NOMO-1 (cell line): ENCODE measurements at regions not wholly inside any gene's neighbourhood (a gene's known extent, or its start where the extent isn't known, plus 50 kb on each side); places are given as distances from the start of the nearest gene placed in this dataset.
"Not testable (repeated sequence)": the region's sequence is repeated elsewhere in the genome, so short reads cannot be mapped to it uniquely, and the experiment has no call there.

ENCODE experiments used
- DNase-seq, 2 experiments: peaks; one replicate each; lab custom pipeline; 2025; ENCODE audit not compliant: unreplicated experiment in 2 of 2; lab: John Stamatoyannopoulos, UW

GRCh38 chr1:181951213-181951612, 110.3 kb downstream of the ZNF648 start:
- DNase-seq: no peak

DNA sequence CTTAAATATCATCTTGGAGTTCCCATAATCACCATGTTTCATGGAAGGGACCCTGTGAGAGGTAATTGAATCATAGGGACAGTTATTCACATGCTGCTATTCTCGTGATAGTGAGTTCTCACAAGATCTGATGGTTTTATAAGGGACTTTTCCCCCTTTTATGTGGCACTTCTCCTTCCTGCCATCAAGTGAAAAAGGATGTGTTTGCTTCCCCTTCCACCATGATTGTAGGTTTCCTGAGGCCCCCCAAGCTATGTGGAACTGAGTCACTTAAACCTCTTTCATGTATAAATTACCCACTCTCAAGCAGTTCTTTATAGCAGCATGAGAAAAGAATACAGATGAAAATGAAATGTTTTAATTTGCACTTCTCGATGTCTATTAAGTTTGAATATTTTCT, 112.0 kb downstream of the ZNF648 start:
- DNase-seq: no peak

- DNase-seq: no peak
These were observed 113.1 kb downstream of the ZNF648 start for GRCh38 chr1:181948372-181948771.

- peak; percentile 6 to 43 for DNase-seq
These were observed 114.1 kb downstream of the ZNF648 start for GRCh38 chr1:181947441-181947840.

GRCh38 chr1:181936768-181937581, 124.5 kb downstream of the ZNF648 start:
- DNase-seq: peak; percentile 36 to 41

- no peak for DNase-seq
These were observed 125.2 kb downstream of the ZNF648 start for GRCh38 chr1:181936269-181936668.

DNA sequence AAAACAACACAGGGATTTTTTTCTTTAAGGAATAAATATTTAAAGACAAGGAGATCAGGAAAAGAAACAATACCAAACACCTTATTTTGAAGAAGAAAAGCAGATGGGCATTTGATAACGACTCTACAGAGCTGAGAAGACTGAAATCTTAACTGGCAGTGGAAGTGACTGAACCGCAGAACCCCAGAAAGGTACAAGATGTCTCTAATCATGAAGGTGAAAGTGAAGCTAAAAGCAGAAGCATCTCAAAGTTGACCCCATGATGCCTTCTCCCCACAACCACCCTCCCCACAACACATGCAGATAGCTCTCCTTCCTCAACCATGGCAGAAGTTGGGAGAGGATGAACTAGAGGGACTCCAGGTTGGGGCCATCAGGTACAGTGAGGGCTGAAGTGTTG, 129.6 kb downstream of the ZNF648 start:
- DNase-seq: no peak

DNA sequence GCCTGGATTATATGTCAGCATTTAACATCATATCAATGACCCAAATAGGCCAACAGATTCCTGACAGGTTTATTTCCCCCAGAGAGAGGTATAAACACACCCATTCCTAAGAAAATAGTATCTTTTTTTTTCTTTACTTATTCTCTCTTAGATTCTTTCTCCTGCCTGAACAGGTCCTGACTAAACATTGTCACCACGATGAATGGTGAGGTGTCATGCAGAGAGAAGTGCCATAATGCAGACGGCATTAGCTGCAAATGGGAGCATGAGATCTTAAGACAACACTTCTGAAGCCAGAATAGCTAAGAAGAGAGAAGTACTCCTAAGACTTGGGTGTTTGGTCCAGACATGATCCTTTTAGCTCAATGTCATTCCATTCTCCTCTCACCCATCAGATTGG, 131.3 kb downstream of the ZNF648 start:
- DNase-seq: no peak

GRCh38 chr1:181926697-181927096, 134.8 kb downstream of the ZNF648 start:
- no peak for DNase-seq

GRCh38 chr1:181924034-181924433, 137.5 kb downstream of the ZNF648 start:
- DNase-seq: not testable (repeated sequence)

- no peak for DNase-seq
These were observed 142.0 kb downstream of the ZNF648 start for GRCh38 chr1:181919542-181919941.

DNA sequence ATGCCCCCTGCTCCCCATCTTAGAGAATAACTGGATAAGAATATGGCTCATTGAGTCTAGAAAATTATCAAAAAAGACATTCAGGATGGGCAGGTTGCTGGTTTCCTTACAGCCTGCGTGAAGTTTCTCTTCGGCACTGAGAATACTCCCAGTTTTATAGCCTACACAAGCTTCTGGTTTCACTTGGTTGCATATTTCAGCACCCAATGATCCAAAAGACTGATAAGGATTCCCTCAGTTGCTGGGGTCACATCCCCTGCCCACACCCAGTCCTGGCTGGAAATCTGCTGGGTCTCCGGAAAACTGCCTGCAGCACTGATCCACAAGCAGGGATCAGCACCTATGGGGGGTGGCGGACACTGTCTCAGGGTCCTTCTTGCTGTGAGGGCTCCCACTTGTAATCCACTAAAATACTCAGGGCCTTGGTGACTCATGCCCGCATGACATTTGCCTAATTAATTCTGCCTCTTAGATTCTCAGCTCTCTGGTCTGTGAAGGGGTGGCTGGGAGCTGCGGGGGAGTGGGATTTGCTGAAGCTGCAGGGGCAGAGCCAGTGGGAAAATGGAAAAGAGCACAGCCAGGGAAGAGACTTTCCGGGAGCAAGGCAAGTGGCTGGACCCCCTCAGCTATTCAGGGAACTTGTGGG, 142.5 kb downstream of the ZNF648 start:
- DNase-seq: no peak

DNA sequence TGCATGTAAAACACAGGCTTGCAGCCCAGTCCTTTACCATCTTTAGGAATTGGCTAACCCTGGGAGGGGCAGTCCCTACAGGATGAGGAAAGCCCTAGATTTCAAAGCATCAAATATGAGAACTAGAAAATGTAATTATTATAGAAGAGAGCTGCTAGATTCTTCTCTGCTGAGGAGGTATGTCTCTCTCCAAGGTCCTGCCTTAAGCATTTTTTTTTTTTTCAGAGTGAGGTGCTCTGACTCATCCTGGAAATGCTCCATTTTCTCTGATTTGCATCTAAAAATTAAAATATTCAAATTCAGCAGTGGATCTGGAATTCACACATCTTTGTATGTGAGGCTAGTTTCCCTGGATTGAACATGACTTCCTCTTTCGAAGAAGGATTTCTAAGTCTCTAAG, 149.8 kb downstream of the ZNF648 start:
- no peak for DNase-seq

GRCh38 chr1:181910905-181911304, 150.6 kb downstream of the ZNF648 start:
- DNase-seq: no peak

GRCh38 chr1:181909010-181909409, 152.5 kb downstream of the ZNF648 start:
- no peak for DNase-seq

DNA sequence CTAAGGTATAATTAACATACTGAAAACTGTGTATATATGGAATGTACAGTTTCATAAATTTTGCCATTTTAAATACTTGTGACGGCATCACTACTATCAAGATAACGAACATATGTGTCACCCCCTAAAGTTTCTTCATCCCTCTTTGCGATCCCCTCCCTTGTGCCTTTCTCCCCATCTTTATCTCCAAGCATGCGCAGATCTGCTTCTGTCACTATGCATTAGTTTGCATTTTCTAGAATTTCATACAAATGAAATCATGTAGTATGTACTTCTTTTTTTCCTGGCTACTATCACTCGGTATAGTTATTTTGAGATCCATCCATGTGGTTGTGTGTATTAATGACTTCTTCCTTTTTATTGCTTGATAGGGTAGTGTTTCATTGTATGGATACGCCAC, 154.9 kb downstream of the ZNF648 start:
- DNase-seq: no peak

GRCh38 chr1:181905944-181906597, 155.4 kb downstream of the ZNF648 start:
- no peak for DNase-seq

GRCh38 chr1:181898773-181899172, 162.7 kb downstream of the ZNF648 start:
- DNase-seq: no peak

GRCh38 chr1:181896824-181897223, 164.7 kb downstream of the ZNF648 start:
- no peak for DNase-seq

DNA sequence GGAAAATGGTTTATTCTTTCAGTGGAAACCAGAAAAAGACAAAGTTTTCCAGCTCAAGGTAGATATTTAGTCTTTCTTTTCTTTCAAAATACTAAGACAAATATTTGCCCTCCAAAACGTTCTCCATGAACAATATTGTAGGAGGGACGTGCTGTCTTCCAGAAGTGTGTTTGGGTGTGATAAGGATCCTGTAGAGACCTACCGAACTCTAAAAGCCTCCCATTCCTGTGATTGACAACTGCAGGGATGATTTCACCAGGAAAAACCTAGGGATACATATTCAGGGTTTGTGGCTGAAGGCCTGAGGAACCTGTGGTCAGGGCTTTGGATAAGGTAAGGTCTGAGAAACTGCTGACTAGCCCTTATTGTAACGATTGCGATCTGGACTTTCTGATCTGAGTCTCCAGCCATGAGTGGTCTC, 167.1 kb downstream of the ZNF648 start:
- DNase-seq: no peak

- DNase-seq: no peak
These were observed 167.6 kb downstream of the ZNF648 start for GRCh38 chr1:181893937-181894336.

DNA sequence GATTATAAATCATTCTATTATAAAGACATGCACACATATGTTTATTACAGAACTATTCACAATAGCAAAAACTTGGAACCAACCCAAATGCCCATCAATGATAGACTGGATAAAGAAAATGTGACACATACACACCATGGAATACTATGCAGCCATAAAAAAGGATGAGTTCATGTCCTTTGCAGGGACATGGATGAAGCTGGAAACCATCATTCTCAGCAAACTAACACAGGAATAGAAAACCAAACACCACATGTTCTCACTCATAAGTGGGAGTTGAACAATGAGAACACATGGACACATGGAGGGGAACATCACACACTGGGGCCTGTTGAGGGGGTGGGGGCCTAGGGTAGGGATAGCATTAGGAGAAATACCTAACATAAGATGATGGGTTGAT, 168.4 kb downstream of the ZNF648 start:
- DNase-seq: not testable (repeated sequence)
